Lower leg skin (tissue), 4 donors: ENCODE measurements at regions not wholly inside any gene's neighbourhood (a gene's known extent, or its start where the extent isn't known, plus 50 kb on each side); places are given as distances from the start of the nearest gene placed in this dataset.

Experiments
- DNase-seq, 2 donors: peaks; one replicate each; pipeline ENCODE4 v3.0.0-alpha.2; 2019; ENCODE audit warnings: low spot score in 2 of 2
- H3K4me3 ChIP-seq: fragments of 200-600 bp; sonication (generic); 2 replicates; pipeline ENCODE4 v1.5.1; 2017; ENCODE audit warnings: mild to moderate bottlenecking, low read depth; ENCODE audit not compliant: poor library complexity, severe bottlenecking
- CTCF ChIP-seq, 3 donors: fragments of 450-650 bp; IDR thresholded peaks; one replicate each; pipeline ENCODE4 v1.5.1; 2016; ENCODE audit warnings: antibody characterized with exemption in 3 of 3, mild to moderate bottlenecking in 3 of 3, moderate library complexity in 2 of 3
- POLR2A ChIP-seq, 2 donors: fragments of 450-650 bp; IDR thresholded peaks; one replicate each; pipeline ENCODE4 v1.6.1; 2016 to 2017; ENCODE audit warnings: antibody characterized with exemption in 2 of 2, mild to moderate bottlenecking in 1 of 2, moderate library complexity in 1 of 2
- WGBS, 2 donors: methylation state at CpG; one replicate each; pipeline ENCODE4 v1.1.5; 2018; 5-methylcytosine and 5-hydroxymethylcytosine counted together
- intact Hi-C: fragments of 100-400 bp; cut with DNase I; formaldehyde crosslinking; loops from one replicate; pipeline ENCODE4 v1.15.0; 2023; ENCODE audit warnings: low total_unique reads

- no peak overlapping the region for H3K4me3 ChIP-seq
- intact Hi-C loops: no loop called here
- no peak for TF ChIP-seq POLR2A (IDR thresholded peaks at IDR 0.05)
- no peak for TF ChIP-seq CTCF (IDR thresholded peaks at IDR 0.05)
- DNase-seq: no peak
Measured at GRCh38 chr5:67383451-67383850, 186.9 kb upstream of the CD180 start.

GRCh38 chr5:67381236-67381880 lies 184.8 kb upstream of the CD180 start:
- 84 to 86% methylated on average over 2 of the region's 2 CpGs for WGBS, 2 donors
- TF ChIP-seq POLR2A (IDR thresholded peaks at IDR 0.05) (no peak), CTCF (IDR thresholded peaks at IDR 0.05) (no peak)
- intact Hi-C loops: no loop called here
- DNase-seq: no peak
- no peak overlapping the region for H3K4me3 ChIP-seq

GRCh38 chr5:67380431-67380830 lies 183.8 kb upstream of the CD180 start:
- TF ChIP-seq CTCF (IDR thresholded peaks at IDR 0.05) (no peak), POLR2A (IDR thresholded peaks at IDR 0.05) (no peak)
- H3K4me3 ChIP-seq: no peak overlapping the region
- intact Hi-C loops: no loop called here
- whole genome bisulfite sequencing, 2 donors: 35 to 59% methylated on average over 1 of the region's 1 CpG
- no peak for DNase-seq

GRCh38 chr5:67379753-67380152 lies 183.2 kb upstream of the CD180 start:
- 80 to 87% methylated on average over 2 of the region's 2 CpGs for WGBS, 2 donors
- H3K4me3 ChIP-seq: no peak overlapping the region
- no peak for DNase-seq
- TF ChIP-seq CTCF (IDR thresholded peaks at IDR 0.05) (no peak), POLR2A (IDR thresholded peaks at IDR 0.05) (no peak)
- intact Hi-C loops: no loop called here

- WGBS, 2 donors: 35 to 40% methylated on average over 1 of the region's 1 CpG
- TF ChIP-seq CTCF (IDR thresholded peaks at IDR 0.05) (no peak), POLR2A (IDR thresholded peaks at IDR 0.05) (no peak)
- no peak for DNase-seq
- intact Hi-C loops: no loop called here
- no peak overlapping the region for H3K4me3 ChIP-seq
Measured at GRCh38 chr5:67378256-67378655, 181.7 kb upstream of the CD180 start.

GRCh38 chr5:67377631-67378030 lies 181.0 kb upstream of the CD180 start:
- no peak for TF ChIP-seq CTCF (IDR thresholded peaks at IDR 0.05)
- TF ChIP-seq POLR2A (IDR thresholded peaks at IDR 0.05): no peak
- DNase-seq: no peak
- 51 to 55% methylated on average over 4 of the region's 4 CpGs for WGBS, 2 donors
- intact Hi-C loops: no loop called here
- no peak overlapping the region for H3K4me3 ChIP-seq
